DOHH2 (cell line): ENCODE measurements at regions not wholly inside any gene's neighbourhood (a gene's known extent, or its start where the extent isn't known, plus 50 kb on each side); places are given as distances from the start of the nearest gene placed in this dataset.

Source experiments
- CTCF ChIP-seq: fragments of 200-600 bp; sonication (generic); IDR thresholded peaks from one replicate; pipeline ENCODE4 v1.5.1; 2014; ENCODE audit warnings: antibody characterized with exemption, mild to moderate bottlenecking, low read depth, low read length; ENCODE audit not compliant: poor library complexity, severe bottlenecking
- EZH2phosphoT487 ChIP-seq: fragments of 200-600 bp; sonication (generic); IDR thresholded peaks from 2 replicates; pipeline ENCODE4 v1.6.1; 2017; ENCODE audit warnings: borderline replicate concordance, mild to moderate bottlenecking, antibody characterized with exemption, low read length, moderate library complexity, mixed read lengths

- TF ChIP-seq CTCF, result no peak
- TF ChIP-seq EZH2phosphoT487, result no peak
These were observed 168.1 kb upstream of the CD96 start for GRCh38 chr3:111373861-111374260.
